T-helper 17 cell (primary cell): ENCODE measurements at regions not wholly inside any gene's neighbourhood (a gene's known extent, or its start where the extent isn't known, plus 50 kb on each side); places are given as distances from the start of the nearest gene placed in this dataset.

ENCODE experiments used
- ATAC-seq: fragments of 150-1000 bp; cut with Tn5 transposase; 2 replicates; pipeline ENCODE4 v1.10.0; 2021; ENCODE audit warnings: mild to moderate bottlenecking, moderate library complexity
- DNase-seq, 3 donors: peaks; one replicate each; pipeline versions ENCODE4 v3.0.0 to v3.0.0-alpha.2; 2020 to 2021
- H3K9me3 ChIP-seq: one replicate; pipeline ENCODE4 v1.7.0; 2013; ENCODE audit warnings: low read length, mild to moderate bottlenecking; ENCODE audit not compliant: control insufficient read depth, poor library complexity, severe bottlenecking
- H3K27ac Mint-ChIP-seq: one replicate; pipeline ENCODE4 v1.8.0; 2022; ENCODE audit warnings: mild to moderate bottlenecking, moderate library complexity, mixed read lengths
- H3K27me3 Mint-ChIP-seq: one replicate; pipeline ENCODE4 v1.8.0; 2022; ENCODE audit warnings: mixed read lengths
- H3K36me3 Mint-ChIP-seq: one replicate; pipeline ENCODE4 v1.8.0; 2022; ENCODE audit warnings: low read depth, mixed read lengths
- H3K4me1 Mint-ChIP-seq: one replicate; pipeline ENCODE4 v1.8.0; 2022; ENCODE audit warnings: mild to moderate bottlenecking, mixed read lengths
- H3K4me3 Mint-ChIP-seq: one replicate; pipeline ENCODE4 v1.8.0; 2022; ENCODE audit warnings: mild to moderate bottlenecking, moderate library complexity, mixed read lengths

DNA sequence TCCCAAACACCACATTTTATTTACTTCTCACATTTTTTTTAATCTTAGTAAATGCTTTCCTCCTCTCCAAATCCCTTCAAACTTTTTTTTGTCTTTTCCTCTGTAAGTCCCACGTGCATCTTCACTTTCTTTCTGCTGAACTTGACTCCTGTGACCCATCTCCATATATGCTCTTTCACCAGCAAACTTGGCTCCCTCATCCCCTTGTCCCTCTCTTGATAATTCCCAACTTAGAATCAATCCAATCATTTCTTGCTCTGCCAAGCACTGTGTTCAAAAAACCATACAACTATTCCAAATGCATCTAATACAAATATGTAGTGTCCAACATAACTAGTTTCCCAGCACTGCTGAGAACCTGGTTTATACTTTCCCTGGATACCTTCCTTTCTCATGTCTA lies 519.4 kb downstream of the HDGFL1 start:
- no peaks in the 10 kb centered on the region for H3K4me1 Mint-ChIP-seq
- DNase-seq (no peak), ATAC-seq (no peak)
- no peaks in the 10 kb centered on the region for H3K9me3 ChIP-seq
- H3K4me3 Mint-ChIP-seq, result no peak overlapping the region
- H3K36me3 Mint-ChIP-seq, result no peaks in the 10 kb centered on the region
- no peak overlapping the region for H3K27ac Mint-ChIP-seq
- no peaks in the 10 kb centered on the region for H3K27me3 Mint-ChIP-seq

DNA sequence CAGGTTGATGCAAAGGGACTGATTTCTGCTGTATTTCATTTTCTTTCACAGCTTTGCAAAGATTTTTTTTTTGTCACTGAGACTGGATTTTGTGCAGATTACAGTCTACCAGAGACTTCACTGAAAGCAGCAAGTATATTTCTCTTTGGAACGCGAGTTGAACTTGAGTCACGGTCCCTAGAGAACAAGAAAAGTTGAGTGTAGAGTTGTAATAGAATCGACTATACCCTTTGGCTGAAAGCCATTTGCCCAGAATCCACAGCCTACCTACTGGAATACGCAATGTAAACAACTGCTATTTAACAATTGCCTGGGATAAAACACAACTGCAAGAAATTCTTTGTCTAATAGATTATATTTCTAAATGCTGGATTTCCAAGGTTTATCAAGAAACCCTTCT lies 520.6 kb downstream of the HDGFL1 start:
- H3K4me1 Mint-ChIP-seq, result no peaks in the 10 kb centered on the region
- H3K27me3 Mint-ChIP-seq, result no peaks in the 10 kb centered on the region
- no peak for DNase-seq
- no peak for ATAC-seq
- no peak overlapping the region for H3K4me3 Mint-ChIP-seq
- H3K9me3 ChIP-seq, result no peaks in the 10 kb centered on the region
- no peaks in the 10 kb centered on the region for H3K36me3 Mint-ChIP-seq
- no peak overlapping the region for H3K27ac Mint-ChIP-seq

DNA sequence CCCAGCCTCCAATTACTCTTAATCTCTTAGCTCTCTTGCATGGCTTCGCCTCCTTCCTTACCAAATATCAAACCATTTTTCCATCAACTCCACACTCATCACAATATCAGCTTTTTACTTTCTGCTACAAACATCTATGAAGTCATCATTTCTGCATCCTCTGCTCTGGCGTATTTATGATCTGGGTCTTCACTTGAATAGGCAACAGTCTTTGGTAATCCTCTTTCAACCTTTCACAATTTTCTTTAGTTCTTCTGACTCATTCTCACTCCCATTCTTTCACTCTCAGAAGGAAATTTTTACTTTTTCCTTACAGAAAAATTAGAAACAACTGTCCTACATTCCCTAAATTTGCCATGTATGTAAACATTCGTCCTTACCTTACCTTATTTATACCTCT lies 522.4 kb downstream of the HDGFL1 start:
- ATAC-seq, result no peak

DNA sequence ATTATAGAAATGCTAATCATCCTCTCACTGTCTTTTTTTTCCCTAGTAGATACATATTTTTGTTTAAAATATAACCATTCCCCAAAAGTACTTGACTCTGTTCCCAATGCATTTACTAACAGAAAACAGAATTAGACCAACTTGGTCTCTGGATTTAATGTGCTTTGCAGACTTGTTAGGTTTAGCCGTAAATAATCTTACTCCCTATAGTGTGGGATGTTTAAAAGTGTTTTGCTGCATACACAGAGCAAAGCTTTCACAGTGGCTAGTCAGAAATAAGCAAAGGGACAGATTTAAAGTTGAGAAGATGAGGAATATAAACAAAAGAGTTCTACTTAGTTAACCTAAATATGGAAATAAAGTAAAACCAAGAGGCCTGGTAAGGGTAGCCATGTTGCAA lies 527.5 kb downstream of the HDGFL1 start:
- no peak overlapping the region for H3K4me3 Mint-ChIP-seq
- DNase-seq (no peak), ATAC-seq (no peak)
- no peaks in the 10 kb centered on the region for H3K4me1 Mint-ChIP-seq
- no peak overlapping the region for H3K27ac Mint-ChIP-seq
- no peaks in the 10 kb centered on the region for H3K9me3 ChIP-seq
- no peaks in the 10 kb centered on the region for H3K36me3 Mint-ChIP-seq
- H3K27me3 Mint-ChIP-seq, result no peaks in the 10 kb centered on the region

More for the DNA sequence above, 522.4 kb downstream of the HDGFL1 start:
- Mint-ChIP-seq H3K36me3 (no peaks in the 10 kb centered on the region), H3K27me3 (no peaks in the 10 kb centered on the region), H3K4me3 (no peak overlapping the region), H3K27ac (no peak overlapping the region), H3K4me1 (no peaks in the 10 kb centered on the region)
- DNase-seq, result no peak
- H3K9me3 ChIP-seq, result no peaks in the 10 kb centered on the region

DNA sequence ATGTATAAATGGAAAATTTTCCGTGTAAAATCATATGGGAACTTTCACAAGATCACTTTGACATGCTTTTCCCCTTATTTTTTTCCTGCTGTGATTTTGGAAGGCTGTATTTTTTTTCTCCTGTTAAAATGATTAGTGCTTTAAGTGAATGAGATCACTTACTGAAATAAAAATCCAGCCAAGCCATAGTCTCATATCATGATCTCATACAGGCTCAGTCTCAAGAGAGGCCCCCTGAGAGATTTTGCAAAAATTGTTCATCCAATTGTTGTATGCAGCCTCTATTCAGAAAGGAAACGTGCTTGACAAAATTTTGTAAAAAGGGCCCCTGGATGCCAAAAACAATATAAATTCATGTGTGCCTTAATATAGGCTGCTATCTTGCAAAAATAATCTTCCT lies 528.2 kb downstream of the HDGFL1 start:
- H3K4me1 Mint-ChIP-seq, result no peaks in the 10 kb centered on the region
- H3K36me3 Mint-ChIP-seq, result no peaks in the 10 kb centered on the region
- H3K4me3 Mint-ChIP-seq, result no peak overlapping the region
- no peak overlapping the region for H3K27ac Mint-ChIP-seq
- DNase-seq (no peak), ATAC-seq (no peak)
- H3K9me3 ChIP-seq, result no peaks in the 10 kb centered on the region
- no peaks in the 10 kb centered on the region for H3K27me3 Mint-ChIP-seq

DNA sequence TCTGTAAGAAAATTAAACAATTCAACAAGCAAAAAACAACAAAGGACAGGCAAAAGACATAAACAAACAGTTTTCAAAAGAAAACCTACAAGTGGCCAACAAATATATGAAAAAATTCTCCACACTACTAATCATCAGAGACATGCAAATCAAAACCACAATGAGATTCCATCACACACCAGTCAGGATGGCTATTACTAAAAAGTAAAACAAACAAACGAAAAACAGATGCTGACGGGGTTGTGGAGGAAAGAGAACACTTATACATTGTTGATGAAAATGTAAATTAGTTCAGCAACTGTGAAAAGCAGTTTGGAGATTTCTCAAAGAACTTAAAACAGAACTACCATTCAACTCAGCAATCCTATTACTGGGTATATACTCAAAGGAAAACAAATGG lies 537.6 kb downstream of the HDGFL1 start:
- H3K4me3 Mint-ChIP-seq, result no peak overlapping the region
- no peak overlapping the region for H3K27ac Mint-ChIP-seq
- H3K4me1 Mint-ChIP-seq, result no peaks in the 10 kb centered on the region
- no peaks in the 10 kb centered on the region for H3K27me3 Mint-ChIP-seq
- H3K36me3 Mint-ChIP-seq, result no peaks in the 10 kb centered on the region
- H3K9me3 ChIP-seq, result no peaks in the 10 kb centered on the region
- no peak for ATAC-seq
- no peak for DNase-seq

DNA sequence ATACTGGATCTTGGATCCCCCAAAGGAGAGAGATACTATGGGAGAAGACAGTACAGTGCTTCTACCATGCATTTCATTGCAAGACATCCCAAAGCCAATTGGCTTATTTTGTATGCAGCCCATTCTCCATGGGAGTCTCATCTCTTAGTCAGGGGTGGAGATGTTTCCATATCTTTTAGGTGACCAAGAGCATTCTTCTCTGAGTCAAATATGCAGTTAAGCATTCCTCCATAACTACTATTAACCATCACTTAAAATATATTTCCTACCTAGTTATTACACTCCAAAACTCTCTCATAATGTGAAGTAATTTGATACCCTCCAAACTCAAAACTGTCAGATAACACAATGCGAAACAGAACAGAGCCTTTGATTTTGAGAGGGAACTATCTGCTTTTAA lies 542.6 kb downstream of the HDGFL1 start:
- H3K9me3 ChIP-seq, result no peaks in the 10 kb centered on the region
- no peak for DNase-seq
- no peak for ATAC-seq
- H3K27me3 Mint-ChIP-seq, result no peaks in the 10 kb centered on the region
- no peak overlapping the region for H3K27ac Mint-ChIP-seq
- H3K4me1 Mint-ChIP-seq, result no peaks in the 10 kb centered on the region
- H3K4me3 Mint-ChIP-seq, result no peak overlapping the region
- H3K36me3 Mint-ChIP-seq, result no peaks in the 10 kb centered on the region

DNA sequence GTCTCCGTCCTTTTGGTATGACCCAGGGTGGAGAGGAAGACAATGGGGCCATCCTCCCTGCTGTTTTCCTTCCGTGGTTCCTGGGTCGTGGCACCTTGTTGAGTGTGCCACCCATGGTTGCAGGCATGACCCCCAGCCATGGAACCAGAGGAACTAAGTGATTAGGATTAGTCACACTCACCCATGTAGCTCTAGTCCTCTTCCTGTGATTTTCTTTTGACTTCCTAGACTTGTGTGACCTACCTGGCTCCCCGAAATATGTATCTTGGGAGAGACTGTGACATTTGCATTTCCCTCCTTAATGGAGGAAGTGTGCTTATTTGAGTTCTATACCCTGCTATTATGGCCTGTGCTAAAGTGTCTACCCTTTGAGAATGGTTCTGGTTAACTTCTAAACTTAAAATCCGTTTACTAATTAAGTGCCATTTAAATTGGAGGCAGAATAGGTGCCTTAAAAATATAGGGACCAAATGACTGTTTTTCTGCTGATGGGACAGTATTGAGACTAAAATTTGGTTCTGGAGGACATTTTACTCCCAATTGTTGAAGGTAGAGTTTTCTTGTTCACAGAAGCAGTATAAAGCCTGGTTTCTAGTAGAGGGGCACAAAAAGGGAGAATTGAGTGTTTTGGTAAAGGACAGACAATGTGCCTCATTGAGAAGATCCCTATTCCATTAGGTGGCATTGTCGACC lies 545.6 kb downstream of the HDGFL1 start:
- ATAC-seq (no peak), DNase-seq (no peak)
- H3K27me3 Mint-ChIP-seq, result no peaks in the 10 kb centered on the region
- H3K4me1 Mint-ChIP-seq, result no peaks in the 10 kb centered on the region
- no peaks in the 10 kb centered on the region for H3K36me3 Mint-ChIP-seq
- no peaks in the 10 kb centered on the region for H3K9me3 ChIP-seq
- no peak overlapping the region for H3K27ac Mint-ChIP-seq
- no peak overlapping the region for H3K4me3 Mint-ChIP-seq

DNA sequence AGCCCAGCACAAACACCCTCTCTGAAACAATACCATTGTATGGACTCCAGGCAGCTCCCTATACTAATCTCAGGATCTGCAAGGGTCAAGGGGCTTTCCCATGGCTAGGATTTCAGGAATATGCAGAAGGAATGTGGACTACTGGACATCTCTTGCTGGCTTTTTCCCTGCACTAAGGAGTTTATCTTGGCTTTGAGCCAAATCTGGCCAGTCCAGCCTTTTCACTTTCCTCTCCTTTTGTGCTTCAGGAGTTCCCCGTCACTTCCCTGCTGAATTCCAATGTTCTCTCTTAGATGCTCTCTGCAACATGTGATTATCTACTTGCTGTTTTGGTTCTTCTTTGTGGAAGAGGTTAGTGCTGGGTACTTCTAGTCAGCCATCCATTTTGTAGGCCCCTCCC lies 568.2 kb downstream of the HDGFL1 start:
- H3K4me3 Mint-ChIP-seq, result no peak overlapping the region

DNA sequence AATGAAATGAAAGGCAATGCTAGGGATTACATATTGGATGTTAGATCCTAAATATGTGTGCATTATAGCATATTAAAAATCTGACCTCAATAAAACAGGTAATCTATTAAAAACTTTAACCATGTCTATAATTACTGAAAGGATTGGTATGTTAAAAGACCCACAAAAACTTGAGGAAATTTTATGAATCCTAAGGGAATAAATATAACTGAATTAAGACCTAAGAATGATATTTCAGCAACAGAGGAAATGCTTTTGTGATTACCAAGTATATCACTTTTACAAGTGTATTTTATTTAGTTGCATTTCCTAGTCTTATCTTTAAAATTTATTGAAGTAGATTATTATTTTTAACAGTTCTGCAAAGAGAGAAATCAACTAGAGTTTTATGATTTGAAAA lies 571.5 kb downstream of the HDGFL1 start:
- DNase-seq (no peak), ATAC-seq (no peak)
- H3K27ac Mint-ChIP-seq, result no peak overlapping the region
- no peaks in the 10 kb centered on the region for H3K9me3 ChIP-seq
- no peak overlapping the region for H3K4me3 Mint-ChIP-seq
- no peaks in the 10 kb centered on the region for H3K4me1 Mint-ChIP-seq
- H3K36me3 Mint-ChIP-seq, result no peaks in the 10 kb centered on the region
- no peaks in the 10 kb centered on the region for H3K27me3 Mint-ChIP-seq

More for the DNA sequence above, 568.2 kb downstream of the HDGFL1 start:
- Mint-ChIP-seq H3K27ac (no peak overlapping the region), H3K27me3 (no peaks in the 10 kb centered on the region), H3K4me1 (no peaks in the 10 kb centered on the region), H3K36me3 (no peaks in the 10 kb centered on the region)
- no peaks in the 10 kb centered on the region for H3K9me3 ChIP-seq
- no peak for ATAC-seq
- no peak for DNase-seq

DNA sequence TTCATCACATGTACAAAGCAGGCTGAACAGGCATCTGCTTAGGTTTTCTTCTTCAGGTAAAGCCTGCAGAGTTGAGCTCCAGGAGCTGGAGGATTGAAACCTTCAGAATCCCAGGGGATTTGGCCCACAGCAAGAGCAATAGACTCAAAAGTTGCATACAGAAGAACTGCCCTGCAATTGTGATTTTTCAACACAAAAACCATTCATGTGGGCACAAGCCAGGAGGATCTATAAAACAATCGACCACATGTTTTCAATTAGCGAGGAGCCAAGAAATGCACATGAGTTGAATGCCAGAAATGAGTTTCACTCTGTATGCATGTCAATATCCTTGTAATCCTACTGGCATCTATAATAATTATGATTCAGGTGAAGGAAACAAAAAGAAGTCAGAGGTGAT lies 576.4 kb downstream of the HDGFL1 start:
- ATAC-seq (no peak), DNase-seq (no peak)
- no peaks in the 10 kb centered on the region for H3K27me3 Mint-ChIP-seq
- H3K9me3 ChIP-seq, result no peaks in the 10 kb centered on the region
- no peak overlapping the region for H3K27ac Mint-ChIP-seq
- no peak overlapping the region for H3K4me3 Mint-ChIP-seq
- H3K4me1 Mint-ChIP-seq, result no peaks in the 10 kb centered on the region
- H3K36me3 Mint-ChIP-seq, result no peaks in the 10 kb centered on the region

DNA sequence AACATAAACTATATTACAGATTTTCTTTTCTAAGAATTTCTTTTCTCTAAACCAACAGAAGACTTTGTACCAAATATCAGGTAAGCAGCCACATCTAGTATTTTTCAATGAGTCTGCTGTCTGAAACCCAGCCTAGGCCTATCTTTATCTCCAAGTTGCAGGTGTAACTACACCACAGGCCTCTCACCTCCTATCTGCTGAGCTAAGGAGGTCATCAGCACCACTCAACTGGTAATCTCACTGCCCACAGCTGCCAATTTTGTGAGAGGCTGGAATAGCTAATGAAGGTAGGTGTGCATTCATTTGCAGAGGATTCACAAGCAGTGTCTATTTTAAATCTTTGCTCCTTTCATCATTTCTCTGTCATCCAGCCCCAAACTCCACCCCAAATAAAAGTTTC lies 584.8 kb downstream of the HDGFL1 start:
- Mint-ChIP-seq H3K36me3 (no peaks in the 10 kb centered on the region), H3K4me3 (no peak overlapping the region), H3K27me3 (no peaks in the 10 kb centered on the region), H3K27ac (no peak overlapping the region), H3K4me1 (no peaks in the 10 kb centered on the region)
- DNase-seq (no peak), ATAC-seq (no peak)
- no peaks in the 10 kb centered on the region for H3K9me3 ChIP-seq

DNA sequence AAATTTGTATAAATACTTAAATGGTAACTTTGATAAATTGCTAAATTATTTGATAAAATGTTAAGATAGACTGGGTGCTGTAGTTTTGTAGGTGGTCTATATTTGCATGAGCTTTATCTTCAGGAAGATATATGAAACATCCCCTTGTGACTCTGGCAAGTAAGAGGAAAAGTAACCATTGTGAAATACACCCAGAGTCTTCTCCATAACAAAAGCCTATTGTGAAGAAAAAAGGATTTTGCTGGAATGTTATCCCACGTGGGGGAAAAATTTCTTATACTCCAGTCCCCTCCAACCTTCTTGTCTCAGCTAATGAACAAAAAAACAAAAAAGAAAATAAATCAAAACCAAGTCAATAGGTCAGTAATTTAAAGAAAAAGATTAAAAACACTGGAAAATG lies 600.7 kb downstream of the HDGFL1 start:
- H3K27ac Mint-ChIP-seq, result no peak overlapping the region
- H3K4me1 Mint-ChIP-seq, result no peaks in the 10 kb centered on the region
- peaks cover 2% of the 10 kb centered on the region for H3K9me3 ChIP-seq
- ATAC-seq (no peak), DNase-seq (no peak)
- H3K36me3 Mint-ChIP-seq, result peaks cover 2% of the 10 kb centered on the region
- no peak overlapping the region for H3K4me3 Mint-ChIP-seq
- H3K27me3 Mint-ChIP-seq, result no peaks in the 10 kb centered on the region

DNA sequence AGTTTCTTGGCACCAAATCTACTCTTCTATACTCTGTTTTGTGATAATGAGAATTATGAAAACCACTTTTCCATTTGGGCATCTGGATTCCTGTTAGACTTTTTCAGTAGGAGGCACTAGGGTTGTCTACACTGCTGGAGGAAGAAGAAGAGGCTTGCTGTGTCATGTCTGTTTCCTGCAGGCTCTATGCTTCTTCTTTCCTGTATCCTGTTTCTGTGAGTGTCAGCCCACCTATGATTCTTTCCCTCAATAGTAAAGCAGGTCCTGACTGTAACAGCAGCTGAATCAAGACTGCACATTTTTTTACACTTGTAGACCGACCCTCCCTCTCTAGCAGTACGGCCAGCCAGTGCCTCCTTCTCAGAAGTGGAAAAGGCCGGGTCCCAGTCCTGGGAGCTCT lies 603.9 kb downstream of the HDGFL1 start:
- peaks cover 2% of the 10 kb centered on the region for H3K36me3 Mint-ChIP-seq

More for the DNA sequence above, 603.9 kb downstream of the HDGFL1 start:
- DNase-seq, result no peak
- Mint-ChIP-seq H3K4me1 (no peaks in the 10 kb centered on the region), H3K27ac (no peak overlapping the region), H3K27me3 (no peaks in the 10 kb centered on the region), H3K4me3 (no peak overlapping the region)
- peaks cover 2% of the 10 kb centered on the region for H3K9me3 ChIP-seq
- ATAC-seq, result no peak
